Left lung (tissue), 4 donors: ENCODE measurements at regions not wholly inside any gene's neighbourhood (a gene's known extent, or its start where the extent isn't known, plus 50 kb on each side); places are given as distances from the start of the nearest gene placed in this dataset.

Experiments used
- ATAC-seq: fragments of 200-7000 bp; cut with Tn5 transposase; one replicate; pipeline ENCODE4 v1.9.1; 2020; ENCODE audit warnings: moderate library complexity
- DNase-seq, 4 donors: peaks; one replicate each; pipeline ENCODE4 v3.0.0-alpha.2; 2013 to 2020
- H3K27ac ChIP-seq, 2 donors: fragments of 200-600 bp; sonication (generic) in 1 of 2; one replicate each; pipeline versions ENCODE4 v1.5.0 to v1.8.0; 2020 to 2021
- H3K27me3 ChIP-seq, 2 donors: fragments of 200-600 bp; sonication (generic) in 1 of 2; one replicate each; pipeline versions ENCODE4 v1.5.0 to v1.8.0; 2020 to 2021
- H3K36me3 ChIP-seq, 2 donors: fragments of 200-600 bp; sonication (generic) in 1 of 2; one replicate each; pipeline versions ENCODE4 v1.5.0 to v1.8.0; 2020 to 2021
- H3K4me1 ChIP-seq, 2 donors: fragments of 200-600 bp; one replicate each; pipeline ENCODE4 v1.8.0; 2021
- H3K4me3 ChIP-seq, 2 donors: fragments of 200-600 bp; sonication (generic) in 1 of 2; one replicate each; pipeline versions ENCODE4 v1.5.0 to v1.8.0; 2020 to 2021; ENCODE audit warnings: mild to moderate bottlenecking in 1 of 2
- H3K9me3 ChIP-seq, 2 donors: fragments of 200-600 bp; sonication (generic) in 1 of 2; one replicate each; pipeline versions ENCODE4 v1.5.0 to v1.8.0; 2020 to 2021
- CTCF ChIP-seq, 2 donors: fragments of 200-600 bp; sonication (generic) in 1 of 2; IDR thresholded peaks; one replicate each; pipeline versions ENCODE4 v1.5.0 to v1.8.0; 2021; ENCODE audit warnings: antibody characterized with exemption in 2 of 2
- intact Hi-C, 2 donors: fragments of 100-400 bp; cut with DNase I; formaldehyde crosslinking; loops; one replicate each; pipeline versions ENCODE4 v1.11.2 to v1.14.2; 2022
- donor health status: DM: no; HTN: yes; CAD: no.
- donor health status: DM: no; HTN: no; CAD: no.

DNA sequence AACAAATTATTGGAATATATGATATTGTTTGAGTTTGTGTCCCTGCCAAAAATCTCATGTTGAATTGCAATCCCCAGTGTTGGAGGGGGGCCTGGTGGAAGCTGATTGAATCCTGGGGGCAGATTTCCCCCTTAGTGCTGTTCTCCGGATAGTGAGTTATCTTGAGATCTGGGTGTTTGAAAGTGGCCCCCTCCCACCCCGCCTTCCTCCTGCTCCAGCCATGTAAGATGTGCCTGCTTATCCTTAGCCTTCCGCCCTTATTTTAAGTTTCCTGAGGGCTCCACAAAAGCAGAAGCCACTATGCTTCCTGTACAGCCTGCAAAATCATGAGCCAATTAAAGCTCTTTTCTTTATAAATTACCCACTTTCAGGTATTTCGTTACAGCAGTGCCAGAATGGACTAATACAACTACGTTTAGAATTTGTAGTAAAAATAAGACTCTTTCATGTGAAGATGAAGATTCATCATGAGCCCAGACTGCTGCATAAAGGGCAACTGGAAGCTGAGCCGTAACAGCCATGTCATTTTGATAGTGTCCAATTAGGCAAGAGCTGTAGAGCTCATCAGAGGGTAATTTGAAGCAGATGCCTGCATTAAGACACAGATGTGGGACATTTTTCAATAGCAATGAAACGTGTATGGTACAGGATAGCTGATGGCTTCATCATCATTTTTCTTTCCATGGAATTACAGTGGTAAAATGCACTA is 1007.2 kb downstream of the REEP3 start:
- no peak for TF ChIP-seq CTCF (IDR thresholded peaks at IDR 0.05)
- H3K4me3 ChIP-seq: no peak overlapping the region
- no peaks in the 10 kb centered on the region for H3K9me3 ChIP-seq
- H3K27me3 ChIP-seq: no peaks in the 10 kb centered on the region
- ATAC-seq: no peak
- no peak overlapping the region for H3K27ac ChIP-seq
- intact Hi-C loops: no loop called here
- no peaks in the 10 kb centered on the region for H3K36me3 ChIP-seq
- H3K4me1 ChIP-seq: no peaks in the 10 kb centered on the region
- peak in 1 of 4 donors; percentile 7 for DNase-seq

DNA sequence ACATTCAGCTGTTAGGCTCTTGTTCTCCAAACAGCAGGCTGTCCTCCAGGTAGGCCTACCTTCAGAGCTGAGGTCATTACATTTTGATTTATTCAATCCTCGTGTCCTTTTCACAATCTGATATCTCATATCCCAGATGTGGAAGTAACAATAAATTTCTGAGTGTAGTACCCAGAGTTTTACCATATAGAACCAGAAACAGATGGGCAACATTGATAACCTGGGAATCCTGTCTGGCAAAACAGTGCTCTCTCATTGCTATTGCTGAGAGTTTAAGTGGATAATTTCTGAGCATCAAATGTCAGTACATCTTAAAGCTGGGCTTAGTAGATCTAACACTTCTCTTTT is 1007.8 kb downstream of the REEP3 start:
- intact Hi-C loops: no loop called here
- Histone ChIP-seq H3K27me3 (no peaks in the 10 kb centered on the region), H3K4me3 (no peak overlapping the region), H3K27ac (no peak overlapping the region), H3K4me1 (no peaks in the 10 kb centered on the region), H3K9me3 (no peaks in the 10 kb centered on the region), H3K36me3 (no peaks in the 10 kb centered on the region)
- ATAC-seq: no peak
- no peak for TF ChIP-seq CTCF (IDR thresholded peaks at IDR 0.05)
- no peak for DNase-seq

DNA sequence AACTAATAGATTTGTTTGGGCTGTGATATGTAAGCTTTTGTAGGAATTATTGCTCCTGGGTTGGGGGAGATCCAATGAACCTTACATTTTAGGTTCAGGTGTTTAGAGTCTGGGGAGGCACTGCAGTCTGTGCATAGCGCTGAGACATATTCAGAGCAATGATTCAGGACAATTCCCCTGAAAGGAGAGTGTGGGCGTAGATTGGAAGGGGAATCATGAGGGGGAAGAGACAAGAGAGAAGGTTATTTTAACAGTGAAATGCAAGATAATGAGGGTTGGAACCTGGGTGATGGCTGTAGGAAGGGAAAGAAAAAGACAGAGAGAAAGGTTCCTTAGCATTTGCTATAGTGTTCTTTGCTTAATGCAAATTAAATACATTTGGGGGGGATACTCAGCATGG is 1013.4 kb downstream of the REEP3 start:
- Histone ChIP-seq H3K4me1 (no peaks in the 10 kb centered on the region), H3K27me3 (no peaks in the 10 kb centered on the region), H3K4me3 (no peak overlapping the region), H3K36me3 (no peaks in the 10 kb centered on the region), H3K9me3 (no peaks in the 10 kb centered on the region), H3K27ac (no peak overlapping the region)
- TF ChIP-seq CTCF (IDR thresholded peaks at IDR 0.05): no peak
- DNase-seq: no peak
- ATAC-seq: no peak
- intact Hi-C loops: no loop called here

DNA sequence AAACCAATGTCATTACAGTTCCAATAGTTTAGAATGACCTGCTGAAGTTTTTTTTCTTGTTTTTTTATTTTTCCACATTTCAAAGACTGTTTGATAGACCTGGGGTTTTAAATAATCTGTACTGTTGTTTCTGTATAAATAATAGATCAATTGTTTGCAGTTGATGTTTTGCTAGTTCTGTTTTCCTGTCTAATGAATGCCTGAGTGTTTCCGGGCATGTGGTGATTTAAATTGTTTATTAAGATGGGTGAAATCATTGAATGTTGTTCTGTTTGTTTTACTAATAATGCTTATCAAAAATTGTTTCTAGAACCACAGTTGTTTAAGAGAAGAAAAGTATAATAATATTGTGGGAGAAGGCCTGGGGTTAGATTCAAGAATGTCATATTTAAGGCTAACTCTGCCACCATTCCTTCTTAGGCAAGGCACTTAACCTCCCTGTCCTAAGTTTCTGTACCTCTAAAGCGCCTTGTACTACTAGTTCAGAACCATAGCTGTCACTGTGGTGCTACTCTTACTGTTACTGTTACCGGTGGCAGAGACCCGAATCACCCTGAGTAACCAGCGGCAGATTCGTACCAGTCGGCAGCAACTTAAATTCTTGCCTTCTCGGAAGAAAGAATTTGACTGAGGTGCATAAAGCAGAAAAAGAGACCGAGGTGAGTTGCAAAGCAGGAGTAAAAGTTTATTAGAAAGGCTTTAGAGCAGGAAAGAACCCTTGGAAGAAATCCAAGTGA is 1014.1 kb downstream of the REEP3 start:
- no peak for ATAC-seq
- no peak for DNase-seq
- no peaks in the 10 kb centered on the region for H3K36me3 ChIP-seq

More for the DNA sequence above, 1014.1 kb downstream of the REEP3 start:
- H3K27me3 ChIP-seq: no peaks in the 10 kb centered on the region
- TF ChIP-seq CTCF (IDR thresholded peaks at IDR 0.05): no peak
- H3K27ac ChIP-seq: no peak overlapping the region
- no peaks in the 10 kb centered on the region for H3K4me1 ChIP-seq
- intact Hi-C loops: no loop called here
- no peaks in the 10 kb centered on the region for H3K9me3 ChIP-seq
- H3K4me3 ChIP-seq: no peak overlapping the region
